DND-41 (cell line): ENCODE measurements at regions not wholly inside any gene's neighbourhood (a gene's known extent, or its start where the extent isn't known, plus 50 kb on each side); places are given as distances from the start of the nearest gene placed in this dataset.

Experiments
- ATAC-seq: fragments of 200-7000 bp; cut with Tn5 transposase; 3 replicates; pipeline ENCODE4 v1.9.1; 2021; ENCODE audit warnings: low read depth; ENCODE audit not compliant: insufficient read depth
- DNase-seq: peaks from one replicate; pipeline ENCODE4 v3.0.0-alpha.2; 2020
- H2AFZ ChIP-seq: 2 replicates; pipeline ENCODE4 v1.6.0; 2012; ENCODE audit warnings: low read depth, low read length
- H3K27ac ChIP-seq: 2 replicates; pipeline ENCODE4 v1.5.1; 2012; ENCODE audit warnings: low read length, inconsistent platforms
- H3K27me3 ChIP-seq: fragments of 200-600 bp; sonication (generic); 2 replicates; pipeline ENCODE4 v1.6.0; 2012; ENCODE audit warnings: low read length, mild to moderate bottlenecking, inconsistent platforms; ENCODE audit not compliant: insufficient read depth, poor library complexity
- H3K36me3 ChIP-seq: 2 replicates; pipeline ENCODE4 v1.5.1; 2012; ENCODE audit warnings: low read length, inconsistent platforms; ENCODE audit not compliant: insufficient read depth
- H3K4me1 ChIP-seq: 2 replicates; pipeline ENCODE4 v1.5.1; 2012; ENCODE audit warnings: mild to moderate bottlenecking, low read length; ENCODE audit not compliant: insufficient read depth
- H3K4me2 ChIP-seq: 2 replicates; pipeline ENCODE4 v1.6.0; 2012; ENCODE audit warnings: mild to moderate bottlenecking, moderate library complexity, low read length, inconsistent platforms; ENCODE audit not compliant: insufficient read depth
- H3K4me3 ChIP-seq, 2 experiments: fragments of 200-600 bp in 1 of 2; shearing (Covaris generic) in 1 of 2; 2 replicates each; pipeline ENCODE4 v1.5.1; 2012 to 2016; ENCODE audit warnings: inconsistent platforms in 2 of 2, low read length in 2 of 2, mild to moderate bottlenecking in 2 of 2, low read depth in 1 of 2, moderate library complexity in 1 of 2
- H3K79me2 ChIP-seq: 2 replicates; pipeline ENCODE4 v1.6.0; 2012; ENCODE audit warnings: low read length, inconsistent platforms; ENCODE audit not compliant: insufficient read depth
- H3K9ac ChIP-seq: 2 replicates; pipeline ENCODE4 v1.6.0; 2012; ENCODE audit warnings: low read depth, mild to moderate bottlenecking, inconsistent platforms, low read length, moderate library complexity
- H3K9me3 ChIP-seq: 2 replicates; pipeline ENCODE4 v1.5.1; 2012; ENCODE audit warnings: low read length, moderate library complexity, mild to moderate bottlenecking, inconsistent platforms; ENCODE audit not compliant: insufficient read depth, severe bottlenecking
- H4K20me1 ChIP-seq: 2 replicates; pipeline ENCODE4 v1.6.0; 2012; ENCODE audit warnings: low read length; ENCODE audit not compliant: insufficient read depth
- CTCF ChIP-seq: IDR thresholded peaks from 2 replicates; pipeline ENCODE4 v1.5.1; 2012; ENCODE audit warnings: borderline replicate concordance, low read length, moderate library complexity, mild to moderate bottlenecking; ENCODE audit not compliant: poor library complexity, severe bottlenecking; ENCODE audit errors: extremely low read depth
- EZH2 ChIP-seq: IDR thresholded peaks from 3 replicates; pipeline ENCODE4 v1.6.1; 2012; ENCODE audit warnings: borderline replicate concordance, low read depth, mild to moderate bottlenecking, moderate library complexity, low read length, inconsistent platforms; ENCODE audit not compliant: severe bottlenecking

- Histone ChIP-seq H3K4me2 (no peak overlapping the region), H4K20me1 (no peaks in the 10 kb centered on the region), H3K27ac (no peak overlapping the region), H3K4me3 (no peak overlapping the region), H2AFZ (no peak overlapping the region), H3K4me1 (no peaks in the 10 kb centered on the region), H3K9me3 (no peaks in the 10 kb centered on the region), H3K27me3 (peaks cover 15% of the 10 kb centered on the region), H3K79me2 (no peaks in the 10 kb centered on the region), H3K9ac (no peak overlapping the region), H3K36me3 (no peaks in the 10 kb centered on the region)
- ATAC-seq (no peak), DNase-seq (no peak)
- TF ChIP-seq EZH2 (no peak), CTCF (no peak)
Observed at GRCh38 chr16:73616770-73617169, 568.8 kb upstream of the ZFHX3 start.

GRCh38 chr16:73616166-73616753 lies 568.3 kb upstream of the ZFHX3 start:
- Histone ChIP-seq H4K20me1 (no peaks in the 10 kb centered on the region), H3K27me3 (peaks cover 15% of the 10 kb centered on the region), H3K4me3 (no peak overlapping the region), H3K79me2 (no peaks in the 10 kb centered on the region), H3K27ac (no peak overlapping the region), H2AFZ (no peak overlapping the region), H3K36me3 (no peaks in the 10 kb centered on the region), H3K9me3 (no peaks in the 10 kb centered on the region), H3K4me2 (no peak overlapping the region), H3K4me1 (no peaks in the 10 kb centered on the region), H3K9ac (no peak overlapping the region)
- DNase-seq, result no peak
- ATAC-seq, result no peak
- TF ChIP-seq CTCF (no peak), EZH2 (no peak)

GRCh38 chr16:73615071-73615940 lies 567.4 kb upstream of the ZFHX3 start:
- H4K20me1 ChIP-seq, result no peaks in the 10 kb centered on the region
- no peaks in the 10 kb centered on the region for H3K36me3 ChIP-seq
- H3K4me3 ChIP-seq, result no peak overlapping the region
- peaks cover 23% of the 10 kb centered on the region for H3K27me3 ChIP-seq
- no peaks in the 10 kb centered on the region for H3K4me1 ChIP-seq
- TF ChIP-seq EZH2 (no peak), CTCF (no peak)
- no peak overlapping the region for H3K27ac ChIP-seq
- H2AFZ ChIP-seq, result no peak overlapping the region
- no peak for ATAC-seq
- H3K79me2 ChIP-seq, result no peaks in the 10 kb centered on the region
- H3K9me3 ChIP-seq, result no peaks in the 10 kb centered on the region
- H3K9ac ChIP-seq, result no peak overlapping the region
- H3K4me2 ChIP-seq, result no peak overlapping the region
- no peak for DNase-seq
